ENCODE measurements at regions not wholly inside any gene's neighbourhood (a gene's known extent, or its start where the extent isn't known, plus 50 kb on each side); places are given as distances from the start of the nearest gene placed in this dataset.

DNA sequence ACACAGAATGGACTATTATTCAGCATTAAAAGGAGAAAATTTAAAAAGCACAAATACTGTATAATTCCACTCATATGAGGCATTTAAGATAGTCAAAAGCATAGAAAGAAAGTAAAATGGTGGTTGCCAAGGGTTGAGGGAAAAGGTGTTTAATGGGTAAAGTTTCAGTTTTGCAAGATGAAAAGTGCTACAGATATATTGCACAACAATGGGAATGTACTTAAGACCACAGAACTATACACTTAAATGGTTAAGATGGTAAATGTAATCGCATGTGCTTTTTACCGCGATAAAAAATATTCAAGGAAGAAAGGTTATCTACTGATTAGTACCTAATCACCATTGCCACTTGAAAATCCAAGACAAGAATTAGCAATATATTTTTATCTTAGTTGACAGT lies 71.8 kb upstream of the NOX3 start (continued):
- TF ChIP-seq ZFP30 (CRISPR knock-in tag; IDR thresholded peaks at IDR 0.05) (no peak), GLIS3 (CRISPR knock-in tag; IDR thresholded peaks at IDR 0.05) (no peak), BACH2 (CRISPR knock-in tag; IDR thresholded peaks at IDR 0.05; ENCODE audit: borderline replicate concordance) (no peak), ZC3H10 (CRISPR knock-in tag; IDR thresholded peaks at IDR 0.05) (no peak), ESRRG (CRISPR knock-in tag; IDR thresholded peaks at IDR 0.05) (no peak), ZNF565 (CRISPR knock-in tag; conservative IDR thresholded peaks at IDR 0.05; ENCODE audit: low read depth) (no peak), SNAI2 (CRISPR knock-in tag; IDR thresholded peaks at IDR 0.05) (no peak)
- TF ChIP-seq, protein P1, sequence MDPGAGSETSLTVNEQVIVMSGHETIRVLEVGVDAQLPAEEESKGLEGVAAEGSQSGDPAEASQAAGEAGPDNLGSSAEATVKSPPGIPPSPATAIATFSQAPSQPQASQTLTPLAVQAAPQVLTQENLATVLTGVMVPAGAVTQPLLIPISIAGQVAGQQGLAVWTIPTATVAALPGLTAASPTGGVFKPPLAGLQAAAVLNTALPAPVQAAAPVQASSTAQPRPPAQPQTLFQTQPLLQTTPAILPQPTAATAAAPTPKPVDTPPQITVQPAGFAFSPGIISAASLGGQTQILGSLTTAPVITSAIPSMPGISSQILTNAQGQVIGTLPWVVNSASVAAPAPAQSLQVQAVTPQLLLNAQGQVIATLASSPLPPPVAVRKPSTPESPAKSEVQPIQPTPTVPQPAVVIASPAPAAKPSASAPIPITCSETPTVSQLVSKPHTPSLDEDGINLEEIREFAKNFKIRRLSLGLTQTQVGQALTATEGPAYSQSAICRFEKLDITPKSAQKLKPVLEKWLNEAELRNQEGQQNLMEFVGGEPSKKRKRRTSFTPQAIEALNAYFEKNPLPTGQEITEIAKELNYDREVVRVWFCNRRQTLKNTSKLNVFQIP (CRISPR knock-in tag; IDR thresholded peaks at IDR 0.05; ENCODE audit: borderline replicate concordance, low read depth): no peak
- TF ChIP-seq, protein P2, sequence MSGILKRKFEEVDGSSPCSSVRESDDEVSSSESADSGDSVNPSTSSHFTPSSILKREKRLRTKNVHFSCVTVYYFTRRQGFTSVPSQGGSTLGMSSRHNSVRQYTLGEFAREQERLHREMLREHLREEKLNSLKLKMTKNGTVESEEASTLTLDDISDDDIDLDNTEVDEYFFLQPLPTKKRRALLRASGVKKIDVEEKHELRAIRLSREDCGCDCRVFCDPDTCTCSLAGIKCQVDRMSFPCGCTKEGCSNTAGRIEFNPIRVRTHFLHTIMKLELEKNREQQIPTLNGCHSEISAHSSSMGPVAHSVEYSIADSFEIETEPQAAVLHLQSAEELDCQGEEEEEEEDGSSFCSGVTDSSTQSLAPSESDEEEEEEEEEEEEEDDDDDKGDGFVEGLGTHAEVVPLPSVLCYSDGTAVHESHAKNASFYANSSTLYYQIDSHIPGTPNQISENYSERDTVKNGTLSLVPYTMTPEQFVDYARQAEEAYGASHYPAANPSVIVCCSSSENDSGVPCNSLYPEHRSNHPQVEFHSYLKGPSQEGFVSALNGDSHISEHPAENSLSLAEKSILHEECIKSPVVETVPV (CRISPR knock-in tag; IDR thresholded peaks at IDR 0.05): no peak

DNA sequence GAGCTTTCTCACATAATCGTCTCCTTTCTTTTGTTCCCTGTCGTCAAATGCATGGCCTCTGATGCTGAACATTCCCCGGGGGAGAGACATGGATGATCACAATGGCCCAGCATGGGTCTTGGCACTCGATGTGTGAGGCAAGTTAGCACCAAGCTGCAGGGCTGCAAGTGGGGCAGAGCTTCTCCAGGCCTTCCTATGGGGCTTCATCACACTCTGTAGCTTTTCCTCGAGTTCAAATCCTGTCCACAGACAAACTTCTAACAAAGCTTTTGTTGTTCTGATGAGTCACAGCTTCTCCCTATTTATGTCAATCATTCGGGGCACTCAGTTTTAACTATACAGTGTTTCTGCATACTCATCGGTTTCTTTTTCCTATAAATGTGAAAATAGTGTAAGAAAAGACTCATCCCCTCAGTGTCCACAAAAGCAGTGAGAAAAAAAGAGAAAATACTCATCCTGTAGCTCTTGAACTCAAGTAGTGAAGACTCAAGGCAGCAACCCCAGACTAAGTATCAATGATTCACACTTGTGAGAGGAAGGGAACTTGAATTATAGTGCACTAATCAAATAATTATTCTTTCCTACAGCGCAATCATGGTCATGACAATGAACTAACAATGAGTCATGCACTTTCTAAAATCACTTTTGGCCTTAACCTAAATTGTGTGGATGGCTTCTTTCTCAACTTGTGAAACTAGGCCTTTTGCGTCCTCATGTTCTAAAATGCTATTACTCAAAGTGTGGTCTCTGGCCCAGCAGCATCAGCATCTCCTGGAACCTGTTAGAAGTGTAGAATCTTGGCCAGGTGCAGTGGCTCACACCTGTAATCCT lies 68.4 kb upstream of the NOX3 start:
- 0 out of 3 replicates have a peak, but pooled peaks have one; percentile 22 for ATAC-seq
- TF ChIP-seq TOX (CRISPR knock-in tag; IDR thresholded peaks at IDR 0.05; ENCODE audit: borderline replicate concordance) (peak; percentile 31; the same call in 1 of the 2 replicates), OSR1 (CRISPR knock-in tag; IDR thresholded peaks at IDR 0.05) (no peak)

DNA sequence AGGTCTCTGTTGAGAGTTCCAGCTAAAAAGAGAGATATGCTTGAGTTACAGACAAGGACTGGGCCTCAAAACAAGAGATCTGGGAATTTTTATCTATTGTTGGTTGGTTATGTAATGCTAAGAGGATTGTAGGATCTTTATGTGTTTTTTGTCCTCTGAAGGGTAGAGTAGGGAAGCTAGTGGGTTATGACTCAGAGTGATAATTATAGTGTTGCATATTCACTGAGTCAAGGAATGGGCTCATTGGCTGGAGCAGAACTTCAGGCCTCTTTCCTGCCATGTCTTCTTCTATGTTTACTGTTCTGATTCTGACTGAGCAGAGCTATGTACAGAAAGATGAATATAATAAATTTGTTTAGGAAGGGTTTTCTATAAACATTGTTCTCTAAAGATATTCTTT lies 66.1 kb upstream of the NOX3 start:
- ATAC-seq: no peak

DNA sequence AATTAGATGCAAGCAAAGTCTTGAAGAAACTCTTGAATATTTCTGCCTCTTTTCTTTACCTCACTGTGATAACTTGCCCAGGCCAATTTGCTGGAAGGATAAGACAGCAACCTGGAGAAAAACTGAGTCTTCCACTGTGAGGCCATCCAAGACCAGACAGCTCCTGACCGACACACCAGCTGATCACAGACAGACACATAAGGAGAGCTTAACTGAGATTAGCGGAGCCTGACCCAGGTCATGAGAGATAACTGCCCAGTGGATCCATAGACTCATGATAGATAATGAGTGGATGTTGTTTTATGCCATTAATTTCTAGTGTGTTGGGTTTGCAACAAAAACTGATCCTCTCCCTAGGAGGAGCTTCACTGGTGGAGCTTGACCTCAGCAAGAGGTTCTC lies 64.4 kb upstream of the NOX3 start:
- TF ChIP-seq GLIS3 (CRISPR knock-in tag; IDR thresholded peaks at IDR 0.05): no peak
- TF ChIP-seq ZNF8 (CRISPR knock-in tag; IDR thresholded peaks at IDR 0.05): no peak
- no peak for TF ChIP-seq TOX (CRISPR knock-in tag; IDR thresholded peaks at IDR 0.05; ENCODE audit: borderline replicate concordance)
- no peak for TF ChIP-seq RARB (CRISPR knock-in tag; IDR thresholded peaks at IDR 0.05)
- no peak for TF ChIP-seq ZNF565 (CRISPR knock-in tag; conservative IDR thresholded peaks at IDR 0.05; ENCODE audit: low read depth)
- no peak for TF ChIP-seq ZC3H10 (CRISPR knock-in tag; IDR thresholded peaks at IDR 0.05)
- TF ChIP-seq, protein P3, sequence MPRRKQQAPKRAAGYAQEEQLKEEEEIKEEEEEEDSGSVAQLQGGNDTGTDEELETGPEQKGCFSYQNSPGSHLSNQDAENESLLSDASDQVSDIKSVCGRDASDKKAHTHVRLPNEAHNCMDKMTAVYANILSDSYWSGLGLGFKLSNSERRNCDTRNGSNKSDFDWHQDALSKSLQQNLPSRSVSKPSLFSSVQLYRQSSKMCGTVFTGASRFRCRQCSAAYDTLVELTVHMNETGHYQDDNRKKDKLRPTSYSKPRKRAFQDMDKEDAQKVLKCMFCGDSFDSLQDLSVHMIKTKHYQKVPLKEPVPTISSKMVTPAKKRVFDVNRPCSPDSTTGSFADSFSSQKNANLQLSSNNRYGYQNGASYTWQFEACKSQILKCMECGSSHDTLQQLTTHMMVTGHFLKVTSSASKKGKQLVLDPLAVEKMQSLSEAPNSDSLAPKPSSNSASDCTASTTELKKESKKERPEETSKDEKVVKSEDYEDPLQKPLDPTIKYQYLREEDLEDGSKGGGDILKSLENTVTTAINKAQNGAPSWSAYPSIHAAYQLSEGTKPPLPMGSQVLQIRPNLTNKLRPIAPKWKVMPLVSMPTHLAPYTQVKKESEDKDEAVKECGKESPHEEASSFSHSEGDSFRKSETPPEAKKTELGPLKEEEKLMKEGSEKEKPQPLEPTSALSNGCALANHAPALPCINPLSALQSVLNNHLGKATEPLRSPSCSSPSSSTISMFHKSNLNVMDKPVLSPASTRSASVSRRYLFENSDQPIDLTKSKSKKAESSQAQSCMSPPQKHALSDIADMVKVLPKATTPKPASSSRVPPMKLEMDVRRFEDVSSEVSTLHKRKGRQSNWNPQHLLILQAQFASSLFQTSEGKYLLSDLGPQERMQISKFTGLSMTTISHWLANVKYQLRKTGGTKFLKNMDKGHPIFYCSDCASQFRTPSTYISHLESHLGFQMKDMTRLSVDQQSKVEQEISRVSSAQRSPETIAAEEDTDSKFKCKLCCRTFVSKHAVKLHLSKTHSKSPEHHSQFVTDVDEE (CRISPR knock-in tag; IDR thresholded peaks at IDR 0.05): no peak
- TF ChIP-seq SNAI2 (CRISPR knock-in tag; IDR thresholded peaks at IDR 0.05): no peak
- TF ChIP-seq PPARA (CRISPR knock-in tag; IDR thresholded peaks at IDR 0.05; ENCODE audit: borderline replicate concordance): no peak
- TF ChIP-seq BACH2 (CRISPR knock-in tag; IDR thresholded peaks at IDR 0.05; ENCODE audit: borderline replicate concordance): no peak
- TF ChIP-seq, protein P2 (CRISPR knock-in tag; IDR thresholded peaks at IDR 0.05): no peak
- TF ChIP-seq ZNF70 (CRISPR knock-in tag; IDR thresholded peaks at IDR 0.05): no peak
- no peak for TF ChIP-seq OSR1 (CRISPR knock-in tag; IDR thresholded peaks at IDR 0.05)
- TF ChIP-seq CSDC2 (CRISPR knock-in tag; IDR thresholded peaks at IDR 0.05): no peak
- no peak for TF ChIP-seq TCF4 (CRISPR knock-in tag; IDR thresholded peaks at IDR 0.05; ENCODE audit: borderline replicate concordance)
- no peak for ATAC-seq

More for the DNA sequence above, 66.1 kb upstream of the NOX3 start:
- TF ChIP-seq ZNF8 (CRISPR knock-in tag; IDR thresholded peaks at IDR 0.05) (no peak), ZFP3 (CRISPR knock-in tag; IDR thresholded peaks at IDR 0.05) (no peak), SNAI2 (CRISPR knock-in tag; IDR thresholded peaks at IDR 0.05) (no peak), PPARA (CRISPR knock-in tag; IDR thresholded peaks at IDR 0.05; ENCODE audit: borderline replicate concordance) (no peak), ISL1 (CRISPR knock-in tag; IDR thresholded peaks at IDR 0.05) (no peak), ARNTL (CRISPR knock-in tag; IDR thresholded peaks at IDR 0.05; ENCODE audit: borderline replicate concordance, low read depth) (no peak), CSDC2 (CRISPR knock-in tag; IDR thresholded peaks at IDR 0.05) (no peak), ZFP30 (CRISPR knock-in tag; IDR thresholded peaks at IDR 0.05) (no peak), ZC3H10 (CRISPR knock-in tag; IDR thresholded peaks at IDR 0.05) (no peak), ESRRG (CRISPR knock-in tag; IDR thresholded peaks at IDR 0.05) (no peak), RARB (CRISPR knock-in tag; IDR thresholded peaks at IDR 0.05) (no peak), GLIS3 (CRISPR knock-in tag; IDR thresholded peaks at IDR 0.05) (no peak), ZNF70 (CRISPR knock-in tag; IDR thresholded peaks at IDR 0.05) (no peak)
- TF ChIP-seq, protein P2 (CRISPR knock-in tag; IDR thresholded peaks at IDR 0.05): no peak
